ENCODE measurements at regions not wholly inside any gene's neighbourhood (a gene's known extent, or its start where the extent isn't known, plus 50 kb on each side); places are given as distances from the start of the nearest gene placed in this dataset.

DNA sequence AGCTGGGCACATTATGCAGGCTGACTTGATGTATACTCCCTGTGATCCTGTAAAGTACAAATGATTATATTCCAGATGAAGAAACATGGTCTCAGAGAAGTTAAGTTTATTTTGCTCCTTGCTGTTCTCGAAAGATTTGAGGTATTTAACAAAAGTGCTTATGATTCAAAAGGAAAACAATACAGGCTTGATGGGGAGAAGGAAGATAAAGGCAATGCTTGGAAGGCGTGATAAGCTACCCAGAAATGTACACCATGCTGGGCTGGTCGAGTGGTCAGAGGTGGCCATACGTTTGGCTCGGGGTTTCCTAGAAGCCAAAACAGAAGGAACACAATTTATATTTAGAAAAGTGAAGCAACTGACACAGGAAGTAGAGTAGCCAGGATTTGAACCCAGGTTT is 201.0 kb downstream of the KTN1 start:
- TF ChIP-seq, protein P1, sequence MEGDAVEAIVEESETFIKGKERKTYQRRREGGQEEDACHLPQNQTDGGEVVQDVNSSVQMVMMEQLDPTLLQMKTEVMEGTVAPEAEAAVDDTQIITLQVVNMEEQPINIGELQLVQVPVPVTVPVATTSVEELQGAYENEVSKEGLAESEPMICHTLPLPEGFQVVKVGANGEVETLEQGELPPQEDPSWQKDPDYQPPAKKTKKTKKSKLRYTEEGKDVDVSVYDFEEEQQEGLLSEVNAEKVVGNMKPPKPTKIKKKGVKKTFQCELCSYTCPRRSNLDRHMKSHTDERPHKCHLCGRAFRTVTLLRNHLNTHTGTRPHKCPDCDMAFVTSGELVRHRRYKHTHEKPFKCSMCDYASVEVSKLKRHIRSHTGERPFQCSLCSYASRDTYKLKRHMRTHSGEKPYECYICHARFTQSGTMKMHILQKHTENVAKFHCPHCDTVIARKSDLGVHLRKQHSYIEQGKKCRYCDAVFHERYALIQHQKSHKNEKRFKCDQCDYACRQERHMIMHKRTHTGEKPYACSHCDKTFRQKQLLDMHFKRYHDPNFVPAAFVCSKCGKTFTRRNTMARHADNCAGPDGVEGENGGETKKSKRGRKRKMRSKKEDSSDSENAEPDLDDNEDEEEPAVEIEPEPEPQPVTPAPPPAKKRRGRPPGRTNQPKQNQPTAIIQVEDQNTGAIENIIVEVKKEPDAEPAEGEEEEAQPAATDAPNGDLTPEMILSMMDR (IDR thresholded peaks at IDR 0.05), result no peak
- no peak for TF ChIP-seq POLR2A (IDR thresholded peaks at IDR 0.05)
